HL-60 (cell line): ENCODE measurements at regions not wholly inside any gene's neighbourhood (a gene's known extent, or its start where the extent isn't known, plus 50 kb on each side); places are given as distances from the start of the nearest gene placed in this dataset.

Experiments
- DNase-seq, 2 experiments: peaks; one replicate each; pipeline ENCODE4 v3.0.0-alpha.2; 2010 to 2020; ENCODE audit warnings: low read depth in 1 of 2, low spot score in 1 of 2
- H3K27ac ChIP-seq: fragments of 250-450 bp; sonication (Bioruptor Pico); replicated peaks from 2 replicates; pipeline ENCODE4 v1.5.1; 2020; ENCODE audit warnings: mild to moderate bottlenecking, moderate library complexity
- H3K27me3 ChIP-seq: fragments of 250-450 bp; sonication (Bioruptor Pico); 2 replicates; pipeline ENCODE4 v1.5.1; 2021; ENCODE audit warnings: mild to moderate bottlenecking, moderate library complexity; ENCODE audit not compliant: insufficient read depth, poor library complexity, severe bottlenecking
- H3K4me3 ChIP-seq: replicated peaks from 2 replicates; pipeline ENCODE4 v1.5.1; 2011; ENCODE audit warnings: mild to moderate bottlenecking, control low read depth, low read length; ENCODE audit not compliant: insufficient read depth
- GABPA ChIP-seq: IDR thresholded peaks from 2 replicates; pipeline ENCODE4 v1.6.1; 2012; ENCODE audit warnings: low read depth
- POLR2AphosphoS5 ChIP-seq: IDR thresholded peaks from 2 replicates; pipeline ENCODE4 v1.6.1; 2012; ENCODE audit warnings: low read depth
- SPI1 ChIP-seq: IDR thresholded peaks from 2 replicates; pipeline ENCODE4 v1.6.1; 2012; ENCODE audit warnings: low read depth, mild to moderate bottlenecking, borderline replicate concordance
- TF ChIP-seq, protein P1 (sequence below): IDR thresholded peaks from 2 replicates; pipeline ENCODE4 v1.6.1; 2012; ENCODE audit warnings: low read depth; ENCODE audit not compliant: insufficient replicate concordance
- TF ChIP-seq, protein P2 (sequence below): IDR thresholded peaks from one replicate; pipeline ENCODE4 v1.5.1; 2011; ENCODE audit warnings: low read length, control low read depth, inconsistent platforms; ENCODE audit not compliant: insufficient read depth

DNA sequence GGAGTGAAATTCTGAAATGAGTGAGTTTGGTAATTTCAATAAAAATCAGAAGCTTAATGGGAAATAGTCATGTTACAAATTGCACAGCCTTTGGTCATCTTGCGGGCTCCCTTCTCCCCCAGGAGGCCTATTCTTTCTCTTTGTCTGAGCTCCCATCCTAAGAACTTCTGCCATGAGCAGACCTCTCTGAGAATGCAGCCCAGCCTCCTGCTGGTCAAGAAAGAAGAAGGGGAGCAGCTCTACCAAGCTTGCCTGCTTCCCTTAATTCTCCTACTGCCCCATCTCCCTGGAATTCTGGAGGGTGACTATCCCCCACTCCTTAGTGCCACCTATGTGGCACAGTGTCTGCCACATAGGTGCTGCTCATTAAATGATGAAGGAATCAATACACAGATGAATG lies 300.7 kb upstream of the DAB1 start:
- DNase-seq: no peak
- no peaks in the 10 kb centered on the region for H3K27me3 ChIP-seq
- no peak overlapping the region for H3K4me3 ChIP-seq
- TF ChIP-seq, protein P1, sequence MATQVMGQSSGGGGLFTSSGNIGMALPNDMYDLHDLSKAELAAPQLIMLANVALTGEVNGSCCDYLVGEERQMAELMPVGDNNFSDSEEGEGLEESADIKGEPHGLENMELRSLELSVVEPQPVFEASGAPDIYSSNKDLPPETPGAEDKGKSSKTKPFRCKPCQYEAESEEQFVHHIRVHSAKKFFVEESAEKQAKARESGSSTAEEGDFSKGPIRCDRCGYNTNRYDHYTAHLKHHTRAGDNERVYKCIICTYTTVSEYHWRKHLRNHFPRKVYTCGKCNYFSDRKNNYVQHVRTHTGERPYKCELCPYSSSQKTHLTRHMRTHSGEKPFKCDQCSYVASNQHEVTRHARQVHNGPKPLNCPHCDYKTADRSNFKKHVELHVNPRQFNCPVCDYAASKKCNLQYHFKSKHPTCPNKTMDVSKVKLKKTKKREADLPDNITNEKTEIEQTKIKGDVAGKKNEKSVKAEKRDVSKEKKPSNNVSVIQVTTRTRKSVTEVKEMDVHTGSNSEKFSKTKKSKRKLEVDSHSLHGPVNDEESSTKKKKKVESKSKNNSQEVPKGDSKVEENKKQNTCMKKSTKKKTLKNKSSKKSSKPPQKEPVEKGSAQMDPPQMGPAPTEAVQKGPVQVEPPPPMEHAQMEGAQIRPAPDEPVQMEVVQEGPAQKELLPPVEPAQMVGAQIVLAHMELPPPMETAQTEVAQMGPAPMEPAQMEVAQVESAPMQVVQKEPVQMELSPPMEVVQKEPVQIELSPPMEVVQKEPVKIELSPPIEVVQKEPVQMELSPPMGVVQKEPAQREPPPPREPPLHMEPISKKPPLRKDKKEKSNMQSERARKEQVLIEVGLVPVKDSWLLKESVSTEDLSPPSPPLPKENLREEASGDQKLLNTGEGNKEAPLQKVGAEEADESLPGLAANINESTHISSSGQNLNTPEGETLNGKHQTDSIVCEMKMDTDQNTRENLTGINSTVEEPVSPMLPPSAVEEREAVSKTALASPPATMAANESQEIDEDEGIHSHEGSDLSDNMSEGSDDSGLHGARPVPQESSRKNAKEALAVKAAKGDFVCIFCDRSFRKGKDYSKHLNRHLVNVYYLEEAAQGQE: no peak
- TF ChIP-seq, protein P2, sequence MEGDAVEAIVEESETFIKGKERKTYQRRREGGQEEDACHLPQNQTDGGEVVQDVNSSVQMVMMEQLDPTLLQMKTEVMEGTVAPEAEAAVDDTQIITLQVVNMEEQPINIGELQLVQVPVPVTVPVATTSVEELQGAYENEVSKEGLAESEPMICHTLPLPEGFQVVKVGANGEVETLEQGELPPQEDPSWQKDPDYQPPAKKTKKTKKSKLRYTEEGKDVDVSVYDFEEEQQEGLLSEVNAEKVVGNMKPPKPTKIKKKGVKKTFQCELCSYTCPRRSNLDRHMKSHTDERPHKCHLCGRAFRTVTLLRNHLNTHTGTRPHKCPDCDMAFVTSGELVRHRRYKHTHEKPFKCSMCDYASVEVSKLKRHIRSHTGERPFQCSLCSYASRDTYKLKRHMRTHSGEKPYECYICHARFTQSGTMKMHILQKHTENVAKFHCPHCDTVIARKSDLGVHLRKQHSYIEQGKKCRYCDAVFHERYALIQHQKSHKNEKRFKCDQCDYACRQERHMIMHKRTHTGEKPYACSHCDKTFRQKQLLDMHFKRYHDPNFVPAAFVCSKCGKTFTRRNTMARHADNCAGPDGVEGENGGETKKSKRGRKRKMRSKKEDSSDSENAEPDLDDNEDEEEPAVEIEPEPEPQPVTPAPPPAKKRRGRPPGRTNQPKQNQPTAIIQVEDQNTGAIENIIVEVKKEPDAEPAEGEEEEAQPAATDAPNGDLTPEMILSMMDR: no peak
- TF ChIP-seq GABPA (no peak), POLR2AphosphoS5 (no peak), SPI1 (no peak)
- no peak overlapping the region for H3K27ac ChIP-seq

DNA sequence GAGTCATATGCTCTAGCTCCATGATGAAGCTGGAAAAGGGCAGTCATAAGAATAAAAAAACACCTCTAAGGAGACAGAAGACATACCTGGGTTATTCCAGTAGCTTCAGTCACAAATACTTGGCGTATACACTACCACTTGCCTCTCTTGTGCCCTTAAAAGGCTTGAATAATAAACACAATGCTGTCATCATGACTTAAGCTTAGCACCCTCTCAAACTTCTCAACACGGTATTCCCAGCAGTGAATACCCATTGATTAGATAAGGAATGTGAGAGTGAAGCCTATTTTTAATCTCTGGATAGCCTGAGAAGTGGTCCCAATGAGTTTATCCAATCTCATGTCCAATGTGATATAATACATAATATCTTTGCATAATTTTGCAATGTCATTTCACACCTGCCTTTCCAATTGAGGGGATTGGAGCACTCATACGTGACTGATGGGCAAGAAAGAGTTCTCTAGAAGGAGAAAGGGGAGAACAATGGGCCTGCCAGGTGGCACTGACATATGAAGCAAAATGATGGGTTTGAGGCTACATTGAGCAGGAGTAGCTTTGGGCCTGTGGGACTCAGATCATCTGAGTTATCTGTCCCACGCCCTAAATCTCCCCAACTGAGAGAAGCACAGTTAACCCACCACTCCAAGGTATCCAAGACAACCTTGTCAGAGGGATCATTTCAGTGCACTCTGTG lies 298.6 kb upstream of the DAB1 start:
- DNase-seq: no peak
- Histone ChIP-seq H3K4me3 (no peak overlapping the region), H3K27me3 (no peaks in the 10 kb centered on the region), H3K27ac (no peak overlapping the region)
- TF ChIP-seq, protein P1: no peak
- TF ChIP-seq, protein P2: no peak
- TF ChIP-seq GABPA (no peak), POLR2AphosphoS5 (no peak), SPI1 (no peak)

- no peak for DNase-seq
- no peak overlapping the region for H3K27ac ChIP-seq
- no peak for TF ChIP-seq POLR2AphosphoS5
- TF ChIP-seq, protein P2: no peak
- TF ChIP-seq SPI1: no peak
- TF ChIP-seq GABPA: no peak
- TF ChIP-seq, protein P1: no peak
- no peaks in the 10 kb centered on the region for H3K27me3 ChIP-seq
- no peak overlapping the region for H3K4me3 ChIP-seq
These were observed 297.1 kb upstream of the DAB1 start for GRCh38 chr1:57721001-57721400.
